ENCODE measurements at regions not wholly inside any gene's neighbourhood (a gene's known extent, or its start where the extent isn't known, plus 50 kb on each side); places are given as distances from the start of the nearest gene placed in this dataset.

DNA sequence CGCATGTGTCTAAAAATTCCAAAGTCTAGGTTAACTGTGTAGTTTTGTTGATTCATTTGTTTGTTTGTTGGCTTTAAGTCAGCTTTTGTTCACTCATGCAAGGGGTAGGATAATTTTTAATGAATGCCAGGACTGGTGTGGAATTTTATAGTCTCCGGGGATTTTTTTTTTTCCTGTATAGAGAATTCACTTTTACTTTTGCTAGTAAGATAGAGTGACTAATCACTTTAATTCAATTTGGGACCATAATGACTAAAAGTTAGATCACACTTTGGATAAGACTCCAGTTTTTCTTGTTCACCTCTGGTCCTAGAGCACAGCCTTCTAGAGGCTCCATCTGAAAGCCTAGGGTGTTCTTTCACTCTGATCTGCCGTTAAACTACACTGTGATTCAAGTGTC, 1690.0 kb downstream of the PCDH9 start:
- H3K36me3 ChIP-seq = no peaks in the 10 kb centered on the region
- no peak for TF ChIP-seq CTCF (IDR thresholded peaks at IDR 0.05)
- H3K27ac ChIP-seq = no peak overlapping the region
- no peaks in the 10 kb centered on the region for H3K4me1 ChIP-seq (ENCODE audit: control insufficient read depth in 1 of 2, low read depth in 2 of 2)
- no peak overlapping the region for H3K4me3 ChIP-seq
- ATAC-seq (ENCODE audit: insufficient number of reproducible peaks, low FRiP score, low read depth) (no peak), DNase-seq (ENCODE audit: low spot score) (no peak)
- H3K9me3 ChIP-seq = no peaks in the 10 kb centered on the region
- no peaks in the 10 kb centered on the region for H3K27me3 ChIP-seq (replicated peaks; ENCODE audit: insufficient read depth)

GRCh38 chr13:65535370-65535769, 1694.8 kb downstream of the PCDH9 start:
- Histone ChIP-seq H3K27me3 (replicated peaks; ENCODE audit: insufficient read depth) (no peaks in the 10 kb centered on the region), H3K4me3 (no peak overlapping the region), H3K27ac (no peak overlapping the region), H3K9me3 (no peaks in the 10 kb centered on the region), H3K36me3 (no peaks in the 10 kb centered on the region), H3K4me1 (ENCODE audit: control insufficient read depth in 1 of 2, low read depth in 2 of 2) (no peaks in the 10 kb centered on the region)
- DNase-seq (ENCODE audit: low spot score) (no peak), ATAC-seq (ENCODE audit: insufficient number of reproducible peaks, low FRiP score, low read depth) (no peak)
- TF ChIP-seq CTCF (IDR thresholded peaks at IDR 0.05) = no peak

DNA sequence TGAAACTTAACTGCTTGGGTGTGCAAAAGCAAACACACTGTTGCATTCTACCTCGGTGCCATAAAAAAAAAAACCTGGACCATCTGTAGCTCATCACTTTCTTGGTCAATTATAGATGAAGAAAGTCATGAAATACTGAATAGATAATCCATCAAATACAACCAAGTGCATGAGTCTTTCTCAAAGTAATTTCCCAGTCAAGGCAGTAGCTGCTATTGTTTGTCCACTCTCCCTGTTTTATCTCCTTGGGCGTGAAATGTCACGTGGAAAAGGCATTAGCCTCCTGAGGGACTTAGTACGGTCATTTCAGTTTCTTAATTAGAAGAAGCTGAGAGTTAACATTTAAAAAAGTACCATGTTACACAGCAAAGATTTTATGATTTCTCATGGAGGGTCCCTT, 1697.9 kb downstream of the PCDH9 start:
- H3K4me1 ChIP-seq (ENCODE audit: control insufficient read depth in 1 of 2, low read depth in 2 of 2) = no peaks in the 10 kb centered on the region
- no peak for ATAC-seq (ENCODE audit: insufficient number of reproducible peaks, low FRiP score, low read depth)
- TF ChIP-seq CTCF (IDR thresholded peaks at IDR 0.05) = no peak

GRCh38 chr13:65530688-65531087, 1699.4 kb downstream of the PCDH9 start:
- no peaks in the 10 kb centered on the region for H3K36me3 ChIP-seq
- no peaks in the 10 kb centered on the region for H3K4me1 ChIP-seq (ENCODE audit: control insufficient read depth in 1 of 2, low read depth in 2 of 2)
- H3K27ac ChIP-seq = no peak overlapping the region
- H3K4me3 ChIP-seq = no peak overlapping the region
- no peak for TF ChIP-seq CTCF (IDR thresholded peaks at IDR 0.05)
- no peaks in the 10 kb centered on the region for H3K9me3 ChIP-seq
- DNase-seq (ENCODE audit: low spot score) (no peak), ATAC-seq (ENCODE audit: insufficient number of reproducible peaks, low FRiP score, low read depth) (no peak)
- no peaks in the 10 kb centered on the region for H3K27me3 ChIP-seq (replicated peaks; ENCODE audit: insufficient read depth)

More for the DNA sequence above, 1697.9 kb downstream of the PCDH9 start:
- DNase-seq (ENCODE audit: low spot score) = no peak
- Histone ChIP-seq H3K36me3 (no peaks in the 10 kb centered on the region), H3K27me3 (replicated peaks; ENCODE audit: insufficient read depth) (no peaks in the 10 kb centered on the region), H3K27ac (no peak overlapping the region), H3K4me3 (no peak overlapping the region), H3K9me3 (no peaks in the 10 kb centered on the region)

DNA sequence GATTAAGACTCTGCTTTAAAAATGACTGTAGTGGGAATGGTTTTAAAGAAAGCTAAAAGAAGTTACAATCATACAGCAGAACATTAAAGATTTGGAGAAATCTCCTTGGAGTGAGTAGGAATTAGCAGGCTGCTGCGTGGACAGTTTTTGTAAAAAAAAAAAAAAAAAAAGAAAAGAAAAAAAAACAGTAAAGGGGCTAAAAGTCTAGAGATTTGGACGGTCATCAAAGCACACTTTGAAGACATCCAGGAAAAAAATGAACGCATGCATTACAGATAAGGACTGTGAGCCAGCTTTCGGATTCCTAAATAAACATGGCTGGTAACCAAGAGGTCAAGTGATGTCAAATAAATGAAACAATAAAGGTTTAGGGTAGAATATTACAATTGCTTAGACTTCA, 1700.6 kb downstream of the PCDH9 start:
- no peak for ATAC-seq (ENCODE audit: insufficient number of reproducible peaks, low FRiP score, low read depth)
- DNase-seq (ENCODE audit: low spot score) = no peak
- no peak overlapping the region for H3K27ac ChIP-seq
- H3K36me3 ChIP-seq = no peaks in the 10 kb centered on the region
- H3K9me3 ChIP-seq = no peaks in the 10 kb centered on the region
- no peak overlapping the region for H3K4me3 ChIP-seq
- H3K4me1 ChIP-seq (ENCODE audit: control insufficient read depth in 1 of 2, low read depth in 2 of 2) = no peaks in the 10 kb centered on the region
- no peak for TF ChIP-seq CTCF (IDR thresholded peaks at IDR 0.05)
- H3K27me3 ChIP-seq (replicated peaks; ENCODE audit: insufficient read depth) = no peaks in the 10 kb centered on the region
